HG02840 (cell line): ENCODE measurements at regions not wholly inside any gene's neighbourhood (a gene's known extent, or its start where the extent isn't known, plus 50 kb on each side); places are given as distances from the start of the nearest gene placed in this dataset.

Experiments used
- ATAC-seq: cut with Tn5 transposase; IDR thresholded peaks from one replicate; pipeline ENCODE4 v1.9.1; 2021; ENCODE audit warnings: mild to moderate bottlenecking, moderate library complexity, moderate number of reproducible peaks; ENCODE audit not compliant: unreplicated experiment, low FRiP score

GRCh38 chr13:107450931-107451330 lies 764.4 kb downstream of the LIG4 start:
- ATAC-seq = no peak

- no peak for ATAC-seq
Observed at GRCh38 chr13:107450431-107450830, 764.9 kb downstream of the LIG4 start.

- ATAC-seq = no peak
Observed at GRCh38 chr13:107447591-107447990, 767.7 kb downstream of the LIG4 start.

GRCh38 chr13:107441279-107441678 lies 774.1 kb downstream of the LIG4 start:
- ATAC-seq = no peak

- ATAC-seq = no peak
Observed at GRCh38 chr13:107438251-107438650, 777.1 kb downstream of the LIG4 start.

GRCh38 chr13:107434347-107434746 lies 781.0 kb downstream of the LIG4 start:
- ATAC-seq = no peak

GRCh38 chr13:107427536-107427935 lies 787.8 kb downstream of the LIG4 start:
- no peak for ATAC-seq

- no peak for ATAC-seq
Observed at GRCh38 chr13:107422421-107422820, 792.9 kb downstream of the LIG4 start.

GRCh38 chr13:107421951-107422350 lies 793.4 kb downstream of the LIG4 start:
- no peak for ATAC-seq

- ATAC-seq = no peak
Observed at GRCh38 chr13:107421028-107421427, 794.3 kb downstream of the LIG4 start.

- ATAC-seq = no peak
Observed at GRCh38 chr13:107413005-107413404, 802.3 kb downstream of the LIG4 start.

- ATAC-seq = no peak
Observed at GRCh38 chr13:107407074-107407473, 808.3 kb downstream of the LIG4 start.

- no peak for ATAC-seq
Observed at GRCh38 chr13:107395927-107396662, 819.2 kb downstream of the LIG4 start.

GRCh38 chr13:107392205-107392604 lies 823.1 kb downstream of the LIG4 start:
- no peak for ATAC-seq

GRCh38 chr13:107387525-107387924 lies 819.6 kb upstream of the ARGLU1 start:
- no peak for ATAC-seq

- no peak for ATAC-seq
Observed at GRCh38 chr13:107379407-107380155, 811.6 kb upstream of the ARGLU1 start.

- no peak for ATAC-seq
Observed at GRCh38 chr13:107376341-107377125, 808.6 kb upstream of the ARGLU1 start.

- ATAC-seq = no peak
Observed at GRCh38 chr13:107375701-107376340, 807.9 kb upstream of the ARGLU1 start.

- no peak for ATAC-seq
Observed at GRCh38 chr13:107374038-107374437, 806.1 kb upstream of the ARGLU1 start.

- ATAC-seq = no peak
Observed at GRCh38 chr13:107373551-107373950, 805.6 kb upstream of the ARGLU1 start.
